ENCODE measurements at regions not wholly inside any gene's neighbourhood (a gene's known extent, or its start where the extent isn't known, plus 50 kb on each side); places are given as distances from the start of the nearest gene placed in this dataset.

DNA sequence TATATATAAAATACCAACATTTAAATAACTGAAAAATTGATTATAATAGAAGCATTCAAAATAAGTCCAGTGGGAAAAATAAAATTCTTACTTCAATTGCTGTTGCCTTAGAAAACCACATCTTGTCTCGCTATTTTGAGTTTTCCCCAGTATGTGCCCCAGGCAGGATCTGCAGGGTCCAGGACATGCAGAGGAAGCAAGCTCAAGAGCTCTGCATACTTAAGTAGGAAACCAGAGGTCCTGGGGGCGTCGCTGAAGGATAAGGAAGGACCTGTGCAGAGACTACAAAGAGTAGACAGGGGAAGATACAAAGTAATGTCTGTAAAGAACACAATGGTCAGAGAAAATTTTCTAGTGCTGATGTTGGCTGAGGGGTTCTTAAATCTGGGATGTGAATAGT is 310.5 kb upstream of the EMCN start:
- H3K9me2 ChIP-seq (ENCODE audit: low read depth, low read length) = no peaks in the 10 kb centered on the region
- H3K4me2 ChIP-seq (ENCODE audit: low read length) = no peak overlapping the region
- H3K27ac ChIP-seq (ENCODE audit: low read depth, low read length, poor library complexity, severe bottlenecking) = no peak overlapping the region
- no peaks in the 10 kb centered on the region for H3K4me1 ChIP-seq (ENCODE audit: insufficient read depth, low read length, severe bottlenecking)
- H3K27me3 ChIP-seq (ENCODE audit: insufficient read depth, low read length) = no peaks in the 10 kb centered on the region
- no peak overlapping the region for H3K4me3 ChIP-seq (ENCODE audit: low read depth, low read length, poor library complexity, severe bottlenecking)
- H3F3A ChIP-seq (ENCODE audit: insufficient read depth, low read length) = no peaks in the 10 kb centered on the region
- no peaks in the 10 kb centered on the region for H3K79me2 ChIP-seq (ENCODE audit: insufficient read depth, low read length)
- H3K9ac ChIP-seq (ENCODE audit: low read length) = no peak overlapping the region
- no peak overlapping the region for H2AFZ ChIP-seq (ENCODE audit: low read length)
- no peaks in the 10 kb centered on the region for H4K20me1 ChIP-seq (ENCODE audit: insufficient read depth, low read length)
- H3K36me3 ChIP-seq (ENCODE audit: insufficient read depth, low read length) = no peaks in the 10 kb centered on the region
- no peaks in the 10 kb centered on the region for H3K9me3 ChIP-seq (ENCODE audit: low read length)
- TF ChIP-seq EZH2 (IDR thresholded peaks at IDR 0.05; ENCODE audit: borderline replicate concordance, low read length) = no peak
- TF ChIP-seq, protein P1, sequence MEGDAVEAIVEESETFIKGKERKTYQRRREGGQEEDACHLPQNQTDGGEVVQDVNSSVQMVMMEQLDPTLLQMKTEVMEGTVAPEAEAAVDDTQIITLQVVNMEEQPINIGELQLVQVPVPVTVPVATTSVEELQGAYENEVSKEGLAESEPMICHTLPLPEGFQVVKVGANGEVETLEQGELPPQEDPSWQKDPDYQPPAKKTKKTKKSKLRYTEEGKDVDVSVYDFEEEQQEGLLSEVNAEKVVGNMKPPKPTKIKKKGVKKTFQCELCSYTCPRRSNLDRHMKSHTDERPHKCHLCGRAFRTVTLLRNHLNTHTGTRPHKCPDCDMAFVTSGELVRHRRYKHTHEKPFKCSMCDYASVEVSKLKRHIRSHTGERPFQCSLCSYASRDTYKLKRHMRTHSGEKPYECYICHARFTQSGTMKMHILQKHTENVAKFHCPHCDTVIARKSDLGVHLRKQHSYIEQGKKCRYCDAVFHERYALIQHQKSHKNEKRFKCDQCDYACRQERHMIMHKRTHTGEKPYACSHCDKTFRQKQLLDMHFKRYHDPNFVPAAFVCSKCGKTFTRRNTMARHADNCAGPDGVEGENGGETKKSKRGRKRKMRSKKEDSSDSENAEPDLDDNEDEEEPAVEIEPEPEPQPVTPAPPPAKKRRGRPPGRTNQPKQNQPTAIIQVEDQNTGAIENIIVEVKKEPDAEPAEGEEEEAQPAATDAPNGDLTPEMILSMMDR (IDR thresholded peaks at IDR 0.05; ENCODE audit: low read length) = no peak

GRCh38 chr4:100827756-100828155 is 309.9 kb upstream of the EMCN start:
- Histone ChIP-seq H3K9ac (ENCODE audit: low read length) (no peak overlapping the region), H4K20me1 (ENCODE audit: insufficient read depth, low read length) (no peaks in the 10 kb centered on the region), H3F3A (ENCODE audit: insufficient read depth, low read length) (no peaks in the 10 kb centered on the region), H3K4me2 (ENCODE audit: low read length) (no peak overlapping the region), H3K36me3 (ENCODE audit: insufficient read depth, low read length) (no peaks in the 10 kb centered on the region), H2AFZ (ENCODE audit: low read length) (no peak overlapping the region), H3K27ac (ENCODE audit: low read depth, low read length, poor library complexity, severe bottlenecking) (no peak overlapping the region), H3K79me2 (ENCODE audit: insufficient read depth, low read length) (no peaks in the 10 kb centered on the region), H3K4me1 (ENCODE audit: insufficient read depth, low read length, severe bottlenecking) (no peaks in the 10 kb centered on the region), H3K4me3 (ENCODE audit: low read depth, low read length, poor library complexity, severe bottlenecking) (no peak overlapping the region), H3K9me2 (ENCODE audit: low read depth, low read length) (no peaks in the 10 kb centered on the region), H3K27me3 (ENCODE audit: insufficient read depth, low read length) (no peaks in the 10 kb centered on the region), H3K9me3 (ENCODE audit: low read length) (no peaks in the 10 kb centered on the region)
- TF ChIP-seq EZH2 (IDR thresholded peaks at IDR 0.05; ENCODE audit: borderline replicate concordance, low read length) = no peak
- TF ChIP-seq, protein P1 (IDR thresholded peaks at IDR 0.05; ENCODE audit: low read length) = no peak

- no peaks in the 10 kb centered on the region for H3K79me2 ChIP-seq (ENCODE audit: insufficient read depth, low read length)
- no peak overlapping the region for H2AFZ ChIP-seq (ENCODE audit: low read length)
- TF ChIP-seq EZH2 (IDR thresholded peaks at IDR 0.05; ENCODE audit: borderline replicate concordance, low read length) = no peak
- TF ChIP-seq, protein P1 (IDR thresholded peaks at IDR 0.05; ENCODE audit: low read length) = no peak
- H3K4me2 ChIP-seq (ENCODE audit: low read length) = no peak overlapping the region
- H3F3A ChIP-seq (ENCODE audit: insufficient read depth, low read length) = no peaks in the 10 kb centered on the region
- no peaks in the 10 kb centered on the region for H3K36me3 ChIP-seq (ENCODE audit: insufficient read depth, low read length)
- H3K27ac ChIP-seq (ENCODE audit: low read depth, low read length, poor library complexity, severe bottlenecking) = no peak overlapping the region
- H3K4me1 ChIP-seq (ENCODE audit: insufficient read depth, low read length, severe bottlenecking) = no peaks in the 10 kb centered on the region
- H3K9ac ChIP-seq (ENCODE audit: low read length) = no peak overlapping the region
- H3K4me3 ChIP-seq (ENCODE audit: low read depth, low read length, poor library complexity, severe bottlenecking) = no peak overlapping the region
- no peaks in the 10 kb centered on the region for H3K9me2 ChIP-seq (ENCODE audit: low read depth, low read length)
- H4K20me1 ChIP-seq (ENCODE audit: insufficient read depth, low read length) = no peaks in the 10 kb centered on the region
- no peaks in the 10 kb centered on the region for H3K9me3 ChIP-seq (ENCODE audit: low read length)
- H3K27me3 ChIP-seq (ENCODE audit: insufficient read depth, low read length) = no peaks in the 10 kb centered on the region
These were observed 309.2 kb upstream of the EMCN start for GRCh38 chr4:100826808-100827548.
